ENCODE measurements at regions not wholly inside any gene's neighbourhood (a gene's known extent, or its start where the extent isn't known, plus 50 kb on each side); places are given as distances from the start of the nearest gene placed in this dataset.

DNA sequence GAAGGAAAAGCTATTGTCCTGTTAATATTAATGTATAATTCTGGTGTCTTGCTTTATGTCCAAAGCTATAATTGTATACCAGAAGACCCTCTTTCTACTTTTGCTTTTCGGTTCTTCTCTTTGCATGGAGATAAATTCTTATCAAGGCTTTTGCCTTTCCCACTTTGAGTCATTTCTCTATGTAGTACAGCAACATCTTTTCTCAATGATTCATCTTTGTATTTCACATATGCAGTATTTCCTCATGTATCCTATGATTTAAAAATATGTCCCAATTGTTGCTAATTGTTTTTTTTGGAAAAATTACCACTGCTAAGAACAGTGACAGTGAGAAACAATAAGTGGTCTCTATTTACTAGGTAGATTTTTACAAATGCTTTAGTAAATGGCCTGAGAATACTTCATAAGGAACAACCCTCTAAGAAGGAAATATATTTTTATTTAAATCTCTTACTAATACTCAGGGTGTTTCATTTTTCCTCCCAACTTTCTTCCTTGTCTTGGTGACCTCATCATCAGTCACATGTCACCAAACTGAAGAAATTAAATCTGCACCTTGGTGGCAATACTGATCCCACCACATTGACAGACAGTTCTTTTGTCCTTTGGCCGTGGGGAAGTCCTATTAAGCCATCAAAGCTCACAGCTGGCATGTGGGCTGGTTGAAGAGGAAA is 290.6 kb downstream of the SATB1 start:
- TF ChIP-seq, protein P1, sequence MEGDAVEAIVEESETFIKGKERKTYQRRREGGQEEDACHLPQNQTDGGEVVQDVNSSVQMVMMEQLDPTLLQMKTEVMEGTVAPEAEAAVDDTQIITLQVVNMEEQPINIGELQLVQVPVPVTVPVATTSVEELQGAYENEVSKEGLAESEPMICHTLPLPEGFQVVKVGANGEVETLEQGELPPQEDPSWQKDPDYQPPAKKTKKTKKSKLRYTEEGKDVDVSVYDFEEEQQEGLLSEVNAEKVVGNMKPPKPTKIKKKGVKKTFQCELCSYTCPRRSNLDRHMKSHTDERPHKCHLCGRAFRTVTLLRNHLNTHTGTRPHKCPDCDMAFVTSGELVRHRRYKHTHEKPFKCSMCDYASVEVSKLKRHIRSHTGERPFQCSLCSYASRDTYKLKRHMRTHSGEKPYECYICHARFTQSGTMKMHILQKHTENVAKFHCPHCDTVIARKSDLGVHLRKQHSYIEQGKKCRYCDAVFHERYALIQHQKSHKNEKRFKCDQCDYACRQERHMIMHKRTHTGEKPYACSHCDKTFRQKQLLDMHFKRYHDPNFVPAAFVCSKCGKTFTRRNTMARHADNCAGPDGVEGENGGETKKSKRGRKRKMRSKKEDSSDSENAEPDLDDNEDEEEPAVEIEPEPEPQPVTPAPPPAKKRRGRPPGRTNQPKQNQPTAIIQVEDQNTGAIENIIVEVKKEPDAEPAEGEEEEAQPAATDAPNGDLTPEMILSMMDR (IDR thresholded peaks at IDR 0.05) = no peak
- no peak for TF ChIP-seq EZH2 (IDR thresholded peaks at IDR 0.05; ENCODE audit: borderline replicate concordance, insufficient read depth, low read depth, low read length, poor library complexity, severe bottlenecking)

Data from B cell (primary cell).